ENCODE measurements at regions not wholly inside any gene's neighbourhood (a gene's known extent, or its start where the extent isn't known, plus 50 kb on each side); places are given as distances from the start of the nearest gene placed in this dataset.

DNA sequence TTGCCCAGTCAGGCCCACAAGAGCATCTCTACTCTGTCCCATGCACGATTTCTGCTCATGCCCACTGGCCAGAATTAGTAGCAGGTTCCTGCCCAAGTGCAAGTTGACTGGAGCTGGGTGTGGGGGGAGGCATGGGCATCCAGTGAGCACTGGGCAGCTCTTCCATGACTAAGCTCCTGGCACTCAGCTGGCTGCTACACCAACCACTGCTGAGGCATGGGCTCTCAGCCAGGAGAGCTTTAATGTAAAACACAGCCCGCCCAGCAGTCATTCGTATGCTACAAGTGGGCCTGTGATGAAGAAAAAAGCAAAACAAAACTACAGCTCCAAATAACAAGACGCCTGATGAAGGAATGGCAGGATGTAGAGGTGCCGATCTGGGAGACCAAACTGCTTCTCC lies 335.4 kb upstream of the PFKP start:
- TF ChIP-seq, protein P1, sequence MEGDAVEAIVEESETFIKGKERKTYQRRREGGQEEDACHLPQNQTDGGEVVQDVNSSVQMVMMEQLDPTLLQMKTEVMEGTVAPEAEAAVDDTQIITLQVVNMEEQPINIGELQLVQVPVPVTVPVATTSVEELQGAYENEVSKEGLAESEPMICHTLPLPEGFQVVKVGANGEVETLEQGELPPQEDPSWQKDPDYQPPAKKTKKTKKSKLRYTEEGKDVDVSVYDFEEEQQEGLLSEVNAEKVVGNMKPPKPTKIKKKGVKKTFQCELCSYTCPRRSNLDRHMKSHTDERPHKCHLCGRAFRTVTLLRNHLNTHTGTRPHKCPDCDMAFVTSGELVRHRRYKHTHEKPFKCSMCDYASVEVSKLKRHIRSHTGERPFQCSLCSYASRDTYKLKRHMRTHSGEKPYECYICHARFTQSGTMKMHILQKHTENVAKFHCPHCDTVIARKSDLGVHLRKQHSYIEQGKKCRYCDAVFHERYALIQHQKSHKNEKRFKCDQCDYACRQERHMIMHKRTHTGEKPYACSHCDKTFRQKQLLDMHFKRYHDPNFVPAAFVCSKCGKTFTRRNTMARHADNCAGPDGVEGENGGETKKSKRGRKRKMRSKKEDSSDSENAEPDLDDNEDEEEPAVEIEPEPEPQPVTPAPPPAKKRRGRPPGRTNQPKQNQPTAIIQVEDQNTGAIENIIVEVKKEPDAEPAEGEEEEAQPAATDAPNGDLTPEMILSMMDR (IDR thresholded peaks at IDR 0.05; ENCODE audit: poor library complexity), result no peak
- TF ChIP-seq EZH2 (IDR thresholded peaks at IDR 0.05; ENCODE audit: borderline replicate concordance), result no peak
